ENCODE measurements at regions not wholly inside any gene's neighbourhood (a gene's known extent, or its start where the extent isn't known, plus 50 kb on each side); places are given as distances from the start of the nearest gene placed in this dataset.

DNA sequence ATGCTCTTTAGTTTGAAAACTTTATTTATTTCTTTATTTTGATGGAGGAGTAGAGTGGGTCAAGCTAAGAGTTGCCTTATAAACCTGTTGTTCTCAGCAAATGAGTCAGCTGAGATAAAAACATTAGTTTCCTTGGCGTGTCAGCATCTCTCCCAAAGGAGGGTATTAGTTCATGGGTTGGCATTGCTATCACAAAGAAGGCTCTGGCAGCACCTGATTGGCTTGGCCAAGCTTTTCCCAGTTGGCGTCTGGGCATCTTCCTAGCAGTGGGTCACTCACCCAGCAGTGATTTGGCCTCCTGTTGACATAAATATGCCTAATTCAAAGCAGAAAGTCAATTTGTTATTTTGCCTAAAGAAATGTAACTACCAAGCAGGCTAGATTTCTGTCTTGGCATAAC lies 200.7 kb upstream of the TNP1 start:
- H3K4me3 Mint-ChIP-seq = no peak overlapping the region
- H3K4me1 Mint-ChIP-seq (ENCODE audit: low read depth) = no peaks in the 10 kb centered on the region
- H3K36me3 Mint-ChIP-seq (ENCODE audit: low read depth) = no peaks in the 10 kb centered on the region
- H3K9me3 Mint-ChIP-seq = no peaks in the 10 kb centered on the region
- H3K27ac Mint-ChIP-seq = no peak overlapping the region
- peaks cover 8% of the 10 kb centered on the region for H3K27me3 Mint-ChIP-seq (ENCODE audit: low read depth)
- DNase-seq (ENCODE audit: low spot score) = no peak

- Mint-ChIP-seq H3K36me3 (ENCODE audit: low read depth) (no peaks in the 10 kb centered on the region), H3K4me1 (ENCODE audit: low read depth) (no peaks in the 10 kb centered on the region), H3K27ac (no peak overlapping the region), H3K9me3 (no peaks in the 10 kb centered on the region), H3K27me3 (ENCODE audit: low read depth) (peaks cover 10% of the 10 kb centered on the region), H3K4me3 (no peak overlapping the region)
- DNase-seq (ENCODE audit: low spot score) = no peak
Observed at GRCh38 chr2:217058791-217059755, 199.2 kb upstream of the TNP1 start.

DNA sequence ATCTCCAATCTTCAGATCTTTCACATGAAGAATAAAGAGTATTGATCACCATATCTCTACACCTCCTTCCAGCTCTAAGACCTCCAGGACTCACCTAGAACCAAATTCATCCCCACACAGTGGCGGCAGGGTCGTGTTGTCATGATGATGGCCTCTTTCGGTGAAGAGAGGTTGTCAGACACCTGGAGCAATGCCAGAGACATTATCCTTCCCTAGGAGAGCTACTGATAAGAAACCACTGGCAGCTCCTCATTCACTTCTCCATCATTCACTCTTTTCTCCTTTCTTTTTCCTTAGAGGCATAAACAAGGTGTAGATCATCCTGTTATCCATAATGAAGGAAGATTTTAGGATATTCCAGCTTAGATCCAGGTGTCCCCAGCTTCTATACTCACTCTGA lies 197.9 kb upstream of the TNP1 start:
- H3K4me1 Mint-ChIP-seq (ENCODE audit: low read depth) = no peaks in the 10 kb centered on the region

GRCh38 chr2:217055624-217056023 lies 195.8 kb upstream of the TNP1 start:
- no peaks in the 10 kb centered on the region for H3K9me3 Mint-ChIP-seq
- H3K27ac Mint-ChIP-seq = no peak overlapping the region
- peaks cover 20% of the 10 kb centered on the region for H3K27me3 Mint-ChIP-seq (ENCODE audit: low read depth)
- DNase-seq (ENCODE audit: low spot score) = no peak
- no peak overlapping the region for H3K4me3 Mint-ChIP-seq
- no peaks in the 10 kb centered on the region for H3K4me1 Mint-ChIP-seq (ENCODE audit: low read depth)
- no peaks in the 10 kb centered on the region for H3K36me3 Mint-ChIP-seq (ENCODE audit: low read depth)

More for the DNA sequence above, 197.9 kb upstream of the TNP1 start:
- Mint-ChIP-seq H3K9me3 (no peaks in the 10 kb centered on the region), H3K4me3 (no peak overlapping the region), H3K27ac (no peak overlapping the region), H3K36me3 (ENCODE audit: low read depth) (no peaks in the 10 kb centered on the region), H3K27me3 (ENCODE audit: low read depth) (peaks cover 10% of the 10 kb centered on the region)
- no peak for DNase-seq (ENCODE audit: low spot score)

DNA sequence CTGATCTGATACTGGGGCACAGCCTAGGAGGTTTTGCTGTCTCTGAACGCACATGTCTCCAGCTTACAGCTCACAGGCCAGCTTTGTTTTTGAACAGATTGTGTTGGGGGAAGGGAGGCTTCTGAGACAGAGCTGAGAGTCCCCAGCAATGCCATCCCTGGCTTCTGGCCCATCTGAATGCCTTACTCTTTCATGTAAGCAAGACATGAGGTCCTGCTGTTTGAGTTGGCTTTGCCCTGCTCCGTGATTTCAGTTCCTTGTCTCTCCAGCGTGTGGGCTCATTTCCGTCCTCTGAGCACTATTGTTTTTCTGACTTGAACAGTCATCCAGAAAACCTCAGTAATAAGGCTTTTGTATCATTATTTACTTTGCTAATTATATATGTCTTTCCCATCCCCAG lies 194.9 kb upstream of the TNP1 start:
- Mint-ChIP-seq H3K9me3 (no peaks in the 10 kb centered on the region), H3K36me3 (ENCODE audit: low read depth) (no peaks in the 10 kb centered on the region), H3K27me3 (ENCODE audit: low read depth) (peaks cover 21% of the 10 kb centered on the region), H3K27ac (no peak overlapping the region), H3K4me1 (ENCODE audit: low read depth) (no peaks in the 10 kb centered on the region), H3K4me3 (no peak overlapping the region)
- no peak for DNase-seq (ENCODE audit: low spot score)

- Mint-ChIP-seq H3K4me1 (ENCODE audit: low read depth) (no peaks in the 10 kb centered on the region), H3K27me3 (ENCODE audit: low read depth) (peaks cover 29% of the 10 kb centered on the region), H3K27ac (no peak overlapping the region), H3K4me3 (no peak overlapping the region), H3K36me3 (ENCODE audit: low read depth) (no peaks in the 10 kb centered on the region), H3K9me3 (no peaks in the 10 kb centered on the region)
- no peak for DNase-seq (ENCODE audit: low spot score)
Observed at GRCh38 chr2:217052856-217053577, 193.2 kb upstream of the TNP1 start.

GRCh38 chr2:217051416-217051815 lies 191.6 kb upstream of the TNP1 start:
- Mint-ChIP-seq H3K4me1 (ENCODE audit: low read depth) (no peaks in the 10 kb centered on the region), H3K27me3 (ENCODE audit: low read depth) (peaks cover 31% of the 10 kb centered on the region), H3K27ac (no peak overlapping the region), H3K36me3 (ENCODE audit: low read depth) (no peaks in the 10 kb centered on the region), H3K9me3 (no peaks in the 10 kb centered on the region), H3K4me3 (no peak overlapping the region)
- DNase-seq (ENCODE audit: low spot score) = no peak

DNA sequence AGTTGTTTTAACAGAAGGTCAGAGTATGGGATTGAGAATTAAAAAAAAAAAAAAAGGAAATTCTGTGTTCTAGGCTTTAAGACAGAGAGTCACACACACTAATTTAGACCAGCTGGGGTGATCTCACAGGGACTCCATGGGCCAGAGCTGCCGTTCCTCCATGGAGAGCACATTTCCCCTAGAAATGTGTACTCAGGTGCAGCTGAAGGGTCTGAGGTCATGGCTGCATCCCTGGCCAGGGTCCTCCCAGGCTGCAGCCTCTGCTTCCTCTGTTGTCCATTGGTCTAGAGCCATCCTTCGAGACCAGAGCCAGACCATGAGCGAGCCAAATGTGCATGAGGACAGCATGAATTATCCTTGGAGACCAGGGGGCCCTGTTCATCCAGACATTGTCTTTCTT lies 190.1 kb upstream of the TNP1 start:
- Mint-ChIP-seq H3K9me3 (no peaks in the 10 kb centered on the region), H3K36me3 (ENCODE audit: low read depth) (no peaks in the 10 kb centered on the region), H3K27ac (no peak overlapping the region), H3K27me3 (ENCODE audit: low read depth) (peaks cover 25% of the 10 kb centered on the region), H3K4me3 (no peak overlapping the region), H3K4me1 (ENCODE audit: low read depth) (no peaks in the 10 kb centered on the region)
- no peak for DNase-seq (ENCODE audit: low spot score)

DNA sequence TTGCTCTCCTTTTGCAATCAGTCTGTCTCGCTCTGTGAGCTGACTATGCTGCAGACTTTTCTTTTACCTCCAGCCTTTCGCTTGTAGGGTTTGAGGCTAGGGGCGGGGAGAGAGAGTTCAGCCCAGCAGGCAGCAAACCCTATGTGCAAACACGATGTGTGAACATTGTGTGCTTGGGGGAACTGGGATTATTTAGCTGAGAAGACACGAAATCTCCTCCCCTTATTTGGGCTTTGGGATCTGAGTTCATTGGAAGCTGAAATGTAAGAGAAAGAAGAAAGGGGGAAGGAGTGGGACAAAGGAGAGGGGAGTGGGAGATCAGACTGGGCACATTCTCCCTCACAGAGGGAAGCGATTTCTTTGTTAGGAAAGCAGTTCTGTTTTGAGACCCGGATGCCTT lies 189.6 kb upstream of the TNP1 start:
- Mint-ChIP-seq H3K4me1 (ENCODE audit: low read depth) (no peaks in the 10 kb centered on the region), H3K27ac (no peak overlapping the region), H3K27me3 (ENCODE audit: low read depth) (peaks cover 25% of the 10 kb centered on the region), H3K4me3 (no peak overlapping the region), H3K36me3 (ENCODE audit: low read depth) (no peaks in the 10 kb centered on the region), H3K9me3 (no peaks in the 10 kb centered on the region)
- DNase-seq (ENCODE audit: low spot score) = no peak

DNA sequence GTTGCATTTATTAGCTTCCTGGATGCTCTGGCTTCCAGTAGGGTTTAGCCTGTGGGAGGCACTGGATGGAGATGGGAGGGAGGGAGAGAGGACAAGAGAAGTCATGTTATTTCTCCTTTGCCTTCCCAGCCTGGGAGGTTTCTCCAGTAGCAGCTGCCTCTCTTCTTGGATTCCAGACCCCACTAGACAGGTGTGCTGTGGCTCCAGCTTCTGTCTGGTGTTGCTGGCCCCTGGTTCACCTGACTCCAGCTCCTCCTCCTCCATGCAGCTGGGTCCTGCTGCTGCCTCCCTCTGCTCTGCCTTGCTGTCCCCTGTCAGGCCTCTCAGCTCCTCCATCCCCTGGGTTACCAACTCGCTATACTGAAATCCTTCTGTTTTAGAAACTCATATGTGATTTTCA lies 188.9 kb upstream of the TNP1 start:
- no peaks in the 10 kb centered on the region for H3K36me3 Mint-ChIP-seq (ENCODE audit: low read depth)
- H3K9me3 Mint-ChIP-seq = no peaks in the 10 kb centered on the region
- H3K4me3 Mint-ChIP-seq = no peak overlapping the region
- H3K27me3 Mint-ChIP-seq (ENCODE audit: low read depth) = peaks cover 25% of the 10 kb centered on the region
- H3K27ac Mint-ChIP-seq = no peak overlapping the region
- H3K4me1 Mint-ChIP-seq (ENCODE audit: low read depth) = no peaks in the 10 kb centered on the region
- DNase-seq (ENCODE audit: low spot score) = no peak

GRCh38 chr2:217047631-217048030 lies 187.8 kb upstream of the TNP1 start:
- Mint-ChIP-seq H3K9me3 (no peaks in the 10 kb centered on the region), H3K27me3 (ENCODE audit: low read depth) (peaks cover 25% of the 10 kb centered on the region), H3K36me3 (ENCODE audit: low read depth) (no peaks in the 10 kb centered on the region), H3K4me3 (no peak overlapping the region), H3K4me1 (ENCODE audit: low read depth) (no peaks in the 10 kb centered on the region), H3K27ac (no peak overlapping the region)
- no peak for DNase-seq (ENCODE audit: low spot score)

GRCh38 chr2:217047209-217047608 lies 187.3 kb upstream of the TNP1 start:
- no peak for DNase-seq (ENCODE audit: low spot score)
- Mint-ChIP-seq H3K4me1 (ENCODE audit: low read depth) (no peaks in the 10 kb centered on the region), H3K4me3 (no peak overlapping the region), H3K36me3 (ENCODE audit: low read depth) (no peaks in the 10 kb centered on the region), H3K27ac (no peak overlapping the region), H3K27me3 (ENCODE audit: low read depth) (peaks cover 25% of the 10 kb centered on the region), H3K9me3 (no peaks in the 10 kb centered on the region)

DNA sequence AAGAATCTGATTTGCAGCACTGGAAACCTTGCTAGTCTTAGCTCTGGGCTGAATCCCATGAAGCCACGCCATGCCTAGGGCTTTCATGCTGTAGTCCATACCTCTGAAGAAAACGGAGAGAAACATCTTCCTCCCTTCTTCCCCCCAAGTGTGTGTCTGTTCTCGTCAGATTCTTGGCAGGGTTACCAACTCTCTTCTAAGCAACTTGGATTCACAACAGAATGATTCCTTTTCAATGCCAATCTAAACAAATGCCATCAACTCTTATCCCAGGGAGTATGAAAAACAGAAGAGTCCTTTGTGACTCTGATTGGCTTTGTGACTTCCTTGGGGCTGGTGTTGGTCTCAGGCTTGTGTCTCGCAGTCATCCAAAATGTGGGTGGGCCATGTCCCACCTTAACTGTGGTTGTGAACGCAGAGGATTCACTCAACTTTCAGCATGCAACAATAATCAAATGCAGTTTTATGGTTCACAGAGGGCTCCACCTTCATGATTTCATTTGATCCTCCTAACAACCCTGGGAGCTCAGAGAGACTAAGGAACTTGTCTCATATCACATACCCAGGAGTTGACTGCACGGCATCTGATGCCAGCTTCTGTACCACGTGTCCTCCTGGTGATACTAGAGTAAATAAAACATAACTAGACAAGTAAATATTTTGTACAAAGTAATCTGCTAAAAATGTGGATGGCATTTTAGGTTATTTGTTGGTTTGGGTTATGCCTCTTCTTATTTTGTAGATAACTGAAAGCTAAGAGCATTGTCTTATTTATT lies 186.0 kb upstream of the TNP1 start:
- no peaks in the 10 kb centered on the region for H3K4me1 Mint-ChIP-seq (ENCODE audit: low read depth)
- H3K36me3 Mint-ChIP-seq (ENCODE audit: low read depth) = no peaks in the 10 kb centered on the region
- no peak overlapping the region for H3K27ac Mint-ChIP-seq
- H3K9me3 Mint-ChIP-seq = no peaks in the 10 kb centered on the region
- H3K27me3 Mint-ChIP-seq (ENCODE audit: low read depth) = peaks cover 22% of the 10 kb centered on the region
- no peak for DNase-seq (ENCODE audit: low spot score)
- no peak overlapping the region for H3K4me3 Mint-ChIP-seq

GRCh38 chr2:217040099-217040498 lies 180.2 kb upstream of the TNP1 start:
- Mint-ChIP-seq H3K27ac (no peak overlapping the region), H3K36me3 (ENCODE audit: low read depth) (no peaks in the 10 kb centered on the region), H3K4me1 (ENCODE audit: low read depth) (no peaks in the 10 kb centered on the region), H3K9me3 (no peaks in the 10 kb centered on the region), H3K27me3 (ENCODE audit: low read depth) (peaks cover 9% of the 10 kb centered on the region), H3K4me3 (no peak overlapping the region)
- no peak for DNase-seq (ENCODE audit: low spot score)
